Ovary (tissue), 7 donors: ENCODE measurements at regions not wholly inside any gene's neighbourhood (a gene's known extent, or its start where the extent isn't known, plus 50 kb on each side); places are given as distances from the start of the nearest gene placed in this dataset.

Experiments
- DNase-seq, 5 donors: peaks; one replicate each; pipeline ENCODE4 v3.0.0-alpha.2; 2019 to 2020
- H3K27ac ChIP-seq, 2 donors: fragments of 200-600 bp; one replicate each; pipeline versions ENCODE4 v1.5.1 to v1.8.0; 2019 to 2022
- H3K27me3 ChIP-seq: fragments of 200-600 bp; one replicate; pipeline ENCODE4 v1.8.0; 2022
- H3K36me3 ChIP-seq: fragments of 200-600 bp; sonication (generic); one replicate; pipeline ENCODE4 v1.5.1; 2019
- H3K4me1 ChIP-seq: one replicate; pipeline ENCODE4 v1.8.1; 2013; ENCODE audit warnings: mild to moderate bottlenecking, moderate library complexity; ENCODE audit not compliant: insufficient read depth
- H3K4me3 ChIP-seq: fragments of 200-600 bp; sonication (generic); one replicate; pipeline ENCODE4 v1.5.1; 2017
- H3K9me3 ChIP-seq, 2 donors: fragments of 200-600 bp in 1 of 2; sonication (generic) in 1 of 2; one replicate each; pipeline versions ENCODE4 v1.5.1 to v1.8.1; 2013 to 2019; ENCODE audit warnings: mild to moderate bottlenecking in 1 of 2, moderate library complexity in 1 of 2
- CTCF ChIP-seq, 3 donors: fragments of 450-650 bp in 2 of 3; fragments of 200-600 bp in 1 of 3; IDR thresholded peaks; one replicate each; pipeline versions ENCODE4 v1.5.1 to v1.8.0; 2016 to 2022; ENCODE audit warnings: antibody characterized with exemption in 3 of 3, mild to moderate bottlenecking in 1 of 3
- EP300 ChIP-seq: sonication (generic); formaldehyde crosslinking; IDR thresholded peaks from one replicate; pipeline ENCODE4 v1.6.1; 2017; ENCODE audit warnings: antibody characterized with exemption
- POLR2A ChIP-seq: fragments of 450-650 bp; IDR thresholded peaks from one replicate; pipeline ENCODE4 v1.6.1; 2017; ENCODE audit warnings: antibody characterized with exemption, mild to moderate bottlenecking, moderate library complexity
- WGBS, 3 donors: extraction: QIAGEN DNeasy Blood & Tissue Kit in 1 of 3; methylation state at CpG; one replicate each; pipeline versions ENCODE4 v1.1.5 to v1.1.7; 2013 to 2017; 5-methylcytosine and 5-hydroxymethylcytosine counted together
- intact Hi-C, 4 donors: fragments of 100-400 bp; cut with DNase I; formaldehyde crosslinking; loops; one replicate each; pipeline versions ENCODE4 v1.11.0 to v1.15.1; 2022 to 2023
- donor health status: DM: no; HTN: no; CAD: no; lungs with moderate emphysema.
- donor health status: DM: no; HTN: no; CAD: no.
- donor health status: Bipolar disorder and iron deficiency.
- donor health status: DM: no; HTN: no; CAD: no.
- donor health status: DM: yes; HTN: yes; CAD: no.

GRCh38 chr5:142446131-142446959 is 121.5 kb upstream of the SPRY4 start:
- DNase-seq, result peak in 1 of 5 donors; percentile 42
- Histone ChIP-seq H3K27me3 (no peaks in the 10 kb centered on the region), H3K27ac (no peak overlapping the region), H3K4me1 (peaks cover 4% of the 10 kb centered on the region), H3K9me3 (no peaks in the 10 kb centered on the region), H3K36me3 (no peaks in the 10 kb centered on the region), H3K4me3 (no peak overlapping the region)
- 8 to 15% (median 11%) methylated on average over 5 of the region's 5 CpGs for WGBS, 3 donors
- TF ChIP-seq POLR2A (peak; percentile 11), EP300 (no peak), CTCF (IDR thresholded peaks at IDR 0.05) (no peak)
- intact Hi-C loops, result no loop called here

DNA sequence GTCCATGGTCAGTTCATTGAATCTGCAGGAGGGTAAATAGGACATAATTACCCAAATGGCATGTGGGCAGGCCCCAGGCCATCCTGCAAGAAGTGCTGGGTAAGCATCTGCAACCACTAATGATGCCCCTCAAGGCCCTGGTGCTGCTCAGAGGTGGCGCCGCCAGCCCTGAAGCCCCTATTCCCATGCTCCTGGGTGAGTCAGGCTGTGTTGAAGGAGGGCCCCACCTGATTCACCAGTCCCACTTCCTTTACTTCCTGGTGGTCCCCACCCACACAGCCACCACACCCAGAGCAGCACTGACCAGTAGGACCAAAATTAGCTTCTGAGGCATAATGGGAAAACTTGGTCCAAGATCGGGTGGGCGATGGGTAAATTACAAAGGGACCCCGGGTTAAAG is 120.4 kb upstream of the SPRY4 start:
- no peak overlapping the region for H3K27ac ChIP-seq
- DNase-seq, result no peak
- peaks cover 4% of the 10 kb centered on the region for H3K4me1 ChIP-seq
- intact Hi-C loops, result no loop called here
- no peaks in the 10 kb centered on the region for H3K36me3 ChIP-seq
- no peak overlapping the region for H3K4me3 ChIP-seq
- H3K27me3 ChIP-seq, result no peaks in the 10 kb centered on the region
- no peaks in the 10 kb centered on the region for H3K9me3 ChIP-seq
- TF ChIP-seq EP300, result no peak
- no peak for TF ChIP-seq POLR2A
- TF ChIP-seq CTCF (IDR thresholded peaks at IDR 0.05), result no peak
- WGBS, 3 donors, result 94 to 95% (median 94%) methylated on average over 5 of the region's 5 CpGs

- Histone ChIP-seq H3K27me3 (no peaks in the 10 kb centered on the region), H3K36me3 (no peaks in the 10 kb centered on the region), H3K27ac (no peak overlapping the region), H3K4me3 (no peak overlapping the region), H3K4me1 (peaks cover 1% of the 10 kb centered on the region), H3K9me3 (no peaks in the 10 kb centered on the region)
- TF ChIP-seq CTCF (IDR thresholded peaks at IDR 0.05) (no peak), POLR2A (no peak), EP300 (no peak)
- 22 to 51% (median 46%) methylated on average over 12 of the region's 12 CpGs for WGBS, 3 donors
- DNase-seq, result peak in 1 of 5 donors; percentile 43
- intact Hi-C loops, result loop anchor here in 1 of 4 donors (5.0 kb wide), 1 partner anchor 51 kb away; no protein-coding TSS in a partner anchor
These were observed 116.8 kb upstream of the SPRY4 start for GRCh38 chr5:142441616-142442015.

GRCh38 chr5:142439207-142439860 is 114.5 kb upstream of the SPRY4 start:
- WGBS, 3 donors, result 62 to 67% (median 66%) methylated on average over 7 of the region's 7 CpGs
- Histone ChIP-seq H3K36me3 (no peaks in the 10 kb centered on the region), H3K27me3 (no peaks in the 10 kb centered on the region), H3K27ac (no peak overlapping the region), H3K4me3 (no peak overlapping the region), H3K4me1 (no peaks in the 10 kb centered on the region), H3K9me3 (no peaks in the 10 kb centered on the region)
- DNase-seq, result no peak
- intact Hi-C loops, result no loop called here
- TF ChIP-seq EP300 (no peak), CTCF (IDR thresholded peaks at IDR 0.05) (no peak), POLR2A (no peak)
